ENCODE measurements at regions not wholly inside any gene's neighbourhood (a gene's known extent, or its start where the extent isn't known, plus 50 kb on each side); places are given as distances from the start of the nearest gene placed in this dataset.
A peak's percentile ranks its signal among the peaks of the same experiment; 100 is the strongest.

GRCh38 chr14:65237023-65237814, 134.9 kb upstream of the MAX start:
- Mint-ChIP-seq H3K27ac (peak overlapping the region; percentile 67), H3K36me3 (ENCODE audit: insufficient read depth) (no peaks in the 10 kb centered on the region), H3K4me3 (ENCODE audit: low read depth) (no peak overlapping the region), H3K9me3 (ENCODE audit: low read depth) (no peaks in the 10 kb centered on the region), H3K27me3 (peaks cover 9% of the 10 kb centered on the region), H3K4me1 (ENCODE audit: low read depth) (peaks cover 11% of the 10 kb centered on the region)
- DNase-seq (ENCODE audit: low spot score, unreplicated experiment) = no peak
- no peak for TF ChIP-seq CTCF (IDR thresholded peaks at IDR 0.05; ENCODE audit: unreplicated experiment)

DNA sequence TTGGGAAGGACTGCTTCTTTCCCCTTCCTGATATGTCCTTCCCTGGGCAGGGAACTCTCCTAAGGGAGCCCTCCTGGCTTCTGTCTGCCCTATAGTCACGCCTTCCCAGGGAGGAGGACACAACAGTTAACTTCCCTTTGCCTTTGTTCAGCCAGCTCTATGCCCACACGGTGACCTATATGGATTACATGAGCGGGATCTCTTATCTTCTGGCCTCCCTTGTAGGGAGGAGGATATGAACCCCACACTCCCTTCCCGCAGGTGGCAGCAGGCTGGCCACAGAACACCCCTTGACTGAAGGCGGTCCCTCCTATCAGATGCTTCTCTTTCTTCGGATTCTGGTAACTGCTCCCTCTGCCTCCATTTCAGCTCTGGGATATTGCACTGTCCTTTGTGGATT, 135.6 kb upstream of the MAX start:
- no peak for DNase-seq (ENCODE audit: low spot score, unreplicated experiment)
- H3K4me3 Mint-ChIP-seq (ENCODE audit: low read depth) = no peak overlapping the region
- peaks cover 11% of the 10 kb centered on the region for H3K4me1 Mint-ChIP-seq (ENCODE audit: low read depth)
- H3K36me3 Mint-ChIP-seq (ENCODE audit: insufficient read depth) = no peaks in the 10 kb centered on the region
- H3K9me3 Mint-ChIP-seq (ENCODE audit: low read depth) = no peaks in the 10 kb centered on the region
- no peak for TF ChIP-seq CTCF (IDR thresholded peaks at IDR 0.05; ENCODE audit: unreplicated experiment)
- peak overlapping the region; percentile 66 for H3K27ac Mint-ChIP-seq
- H3K27me3 Mint-ChIP-seq = peaks cover 9% of the 10 kb centered on the region

DNA sequence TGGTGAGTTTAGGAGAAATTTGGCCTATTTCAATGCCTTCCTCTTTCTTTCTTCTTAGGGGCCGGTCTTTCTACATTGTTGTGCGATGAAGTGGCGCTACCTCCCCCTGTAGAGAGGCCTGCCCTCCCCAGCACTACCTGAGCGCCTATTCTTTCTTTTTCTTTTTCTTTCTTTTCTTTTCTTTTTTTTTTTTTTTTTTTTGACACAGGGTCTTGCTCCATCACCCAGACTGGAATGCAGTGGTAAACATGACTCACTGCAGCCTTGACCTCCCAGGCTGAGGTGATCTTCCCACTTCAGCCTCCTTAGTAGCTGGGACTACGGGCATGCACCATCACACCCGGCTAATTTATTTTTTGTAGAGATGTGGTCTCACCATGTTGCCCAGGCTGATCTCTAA, 136.1 kb upstream of the MAX start:
- no peaks in the 10 kb centered on the region for H3K9me3 Mint-ChIP-seq (ENCODE audit: low read depth)
- peaks cover 11% of the 10 kb centered on the region for H3K4me1 Mint-ChIP-seq (ENCODE audit: low read depth)
- H3K27me3 Mint-ChIP-seq = peaks cover 9% of the 10 kb centered on the region
- no peak for TF ChIP-seq CTCF (IDR thresholded peaks at IDR 0.05; ENCODE audit: unreplicated experiment)
- no peak for DNase-seq (ENCODE audit: low spot score, unreplicated experiment)
- H3K4me3 Mint-ChIP-seq (ENCODE audit: low read depth) = no peak overlapping the region
- no peak overlapping the region for H3K27ac Mint-ChIP-seq
- H3K36me3 Mint-ChIP-seq (ENCODE audit: insufficient read depth) = no peaks in the 10 kb centered on the region

GRCh38 chr14:65239143-65239937, 137.0 kb upstream of the MAX start:
- H3K9me3 Mint-ChIP-seq (ENCODE audit: low read depth) = no peaks in the 10 kb centered on the region
- TF ChIP-seq CTCF (IDR thresholded peaks at IDR 0.05; ENCODE audit: unreplicated experiment) = no peak
- no peaks in the 10 kb centered on the region for H3K36me3 Mint-ChIP-seq (ENCODE audit: insufficient read depth)
- H3K4me3 Mint-ChIP-seq (ENCODE audit: low read depth) = no peak overlapping the region
- H3K27ac Mint-ChIP-seq = no peak overlapping the region
- peaks cover 9% of the 10 kb centered on the region for H3K27me3 Mint-ChIP-seq
- H3K4me1 Mint-ChIP-seq (ENCODE audit: low read depth) = peaks cover 11% of the 10 kb centered on the region
- DNase-seq (ENCODE audit: low spot score, unreplicated experiment) = no peak

GRCh38 chr14:65239938-65240296, 137.6 kb upstream of the MAX start:
- peaks cover 11% of the 10 kb centered on the region for H3K4me1 Mint-ChIP-seq (ENCODE audit: low read depth)
- no peaks in the 10 kb centered on the region for H3K36me3 Mint-ChIP-seq (ENCODE audit: insufficient read depth)
- H3K9me3 Mint-ChIP-seq (ENCODE audit: low read depth) = no peaks in the 10 kb centered on the region
- no peak for TF ChIP-seq CTCF (IDR thresholded peaks at IDR 0.05; ENCODE audit: unreplicated experiment)
- H3K27ac Mint-ChIP-seq = no peak overlapping the region
- peaks cover 9% of the 10 kb centered on the region for H3K27me3 Mint-ChIP-seq
- DNase-seq (ENCODE audit: low spot score, unreplicated experiment) = no peak
- no peak overlapping the region for H3K4me3 Mint-ChIP-seq (ENCODE audit: low read depth)

All from progenitor cell of endocrine pancreas (in vitro differentiated cells).